HUDEP-2 (cell line): ENCODE measurements at regions not wholly inside any gene's neighbourhood (a gene's known extent, or its start where the extent isn't known, plus 50 kb on each side); places are given as distances from the start of the nearest gene placed in this dataset.

Experiments used
- DNase-seq, 76 experiments: peaks; one replicate each; lab custom pipeline; 2025; ENCODE audit not compliant: unreplicated experiment in 76 of 76; lab: John Stamatoyannopoulos, UW

DNA sequence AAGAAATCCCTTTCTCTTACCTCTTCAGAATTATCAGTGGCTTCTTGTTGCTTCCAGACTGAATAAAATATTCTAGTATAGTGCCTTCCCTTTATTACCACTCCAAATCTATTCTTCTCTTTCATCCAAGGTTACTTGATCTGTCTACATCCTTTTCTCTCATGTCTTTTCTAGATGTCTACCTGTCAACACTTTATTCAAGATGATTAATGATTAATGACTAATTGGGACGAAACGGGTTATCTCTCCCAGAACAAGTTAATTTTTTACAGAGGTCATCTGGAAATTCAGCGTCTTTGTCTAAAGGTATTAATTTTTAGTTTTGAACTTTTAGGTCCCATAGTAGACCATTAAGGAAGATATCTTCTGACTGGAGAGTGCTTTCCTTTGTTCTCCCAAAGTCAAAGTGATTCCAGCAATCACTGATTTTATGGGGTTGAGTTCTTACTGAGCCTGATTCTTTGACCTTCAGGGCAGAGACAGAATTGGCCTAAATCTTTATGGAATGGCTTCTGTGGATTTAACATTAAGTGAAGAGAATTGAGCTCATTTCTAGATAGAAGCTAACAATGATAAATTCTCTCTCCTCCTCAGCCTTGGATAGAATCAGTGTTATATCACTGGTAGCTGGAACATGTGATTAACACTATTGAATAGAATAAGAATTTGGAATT lies 335.4 kb upstream of the TEX13C start:
- DNase-seq = no peak

DNA sequence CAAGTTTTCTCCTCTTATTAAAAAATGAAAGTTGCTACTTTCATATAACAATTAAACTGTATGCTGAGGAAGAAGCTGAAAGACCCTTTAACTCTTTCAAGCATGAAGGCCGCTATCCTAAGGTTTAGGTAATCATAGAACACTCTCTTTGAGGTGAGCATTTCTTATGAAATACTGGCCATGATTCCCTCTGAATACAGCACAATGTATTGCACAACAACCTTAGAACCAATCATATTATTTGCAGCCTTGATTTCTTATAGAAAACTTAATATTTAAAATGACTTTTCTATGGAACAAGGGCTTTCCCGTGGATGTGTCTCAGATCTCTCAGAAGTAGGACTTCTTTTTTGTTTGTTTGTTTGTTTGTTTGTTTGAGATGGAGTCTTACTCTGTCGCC lies 333.4 kb upstream of the TEX13C start:
- no peak for DNase-seq

DNA sequence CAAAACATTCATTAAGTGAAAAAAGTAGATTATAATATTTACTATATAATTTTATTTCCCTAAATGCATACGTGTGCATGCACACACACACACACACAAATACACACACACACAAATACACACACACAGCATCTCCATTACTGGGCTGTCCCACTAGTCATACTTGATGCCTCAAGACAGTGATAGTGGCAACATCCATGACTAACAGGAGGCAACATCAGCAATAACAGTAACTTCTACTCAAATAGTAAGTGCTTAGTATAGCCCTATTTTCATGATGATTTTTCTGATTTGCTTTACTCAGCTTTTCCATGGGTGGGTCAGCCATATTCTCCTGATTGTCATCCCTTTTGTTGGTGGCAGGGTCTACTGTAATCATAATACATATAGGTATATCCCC lies 325.9 kb upstream of the TEX13C start:
- DNase-seq = no peak

DNA sequence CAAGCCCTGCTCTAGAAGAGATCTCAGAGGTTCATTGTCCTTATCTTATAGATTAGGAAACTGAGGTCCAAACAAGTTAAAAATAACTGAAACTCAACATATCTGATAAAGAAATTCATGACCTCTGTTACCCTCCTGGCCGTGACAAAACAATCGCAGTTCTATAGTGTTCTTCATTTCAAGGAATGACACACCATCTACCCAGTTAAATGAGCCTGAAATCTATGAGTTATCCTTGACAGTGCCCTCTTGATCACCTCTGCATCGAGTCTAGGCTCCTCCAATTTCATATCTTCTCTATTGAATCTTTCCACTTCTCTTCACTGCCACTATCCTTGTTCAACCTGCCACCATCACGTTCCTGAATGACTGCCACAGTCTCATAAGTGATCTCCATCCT lies 325.3 kb upstream of the TEX13C start:
- no peak for DNase-seq

DNA sequence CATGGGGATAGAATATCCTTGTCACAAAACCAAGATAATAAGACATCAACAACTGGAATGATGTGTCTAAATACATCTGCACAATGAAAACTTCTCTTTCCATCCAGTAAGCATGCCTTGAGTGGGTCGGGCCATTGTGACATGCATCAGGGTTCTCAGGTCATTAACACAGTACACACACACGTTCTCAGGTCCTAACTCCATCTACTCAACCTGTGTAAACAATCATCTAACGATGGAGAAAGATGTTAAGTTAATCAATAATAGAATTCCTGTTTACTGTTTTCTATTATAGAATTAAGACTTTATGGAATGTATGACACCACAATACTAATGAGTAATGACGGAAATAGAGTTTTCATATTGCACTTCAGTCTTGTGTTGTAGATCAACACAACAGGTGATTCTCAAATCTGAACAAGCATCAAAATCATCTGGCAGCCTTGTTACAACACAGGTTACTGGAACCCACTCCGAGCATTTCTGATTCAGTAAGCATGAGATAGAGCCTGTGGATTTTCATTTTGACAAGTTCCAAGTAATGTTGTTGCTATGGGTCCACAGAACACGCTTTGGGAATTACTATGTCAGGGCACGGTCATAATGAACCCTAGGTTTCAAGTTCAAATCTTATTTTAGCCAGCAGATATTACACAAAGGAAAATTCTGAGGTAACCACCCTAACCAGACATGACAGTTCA lies 315.8 kb upstream of the TEX13C start:
- DNase-seq = no peak

DNA sequence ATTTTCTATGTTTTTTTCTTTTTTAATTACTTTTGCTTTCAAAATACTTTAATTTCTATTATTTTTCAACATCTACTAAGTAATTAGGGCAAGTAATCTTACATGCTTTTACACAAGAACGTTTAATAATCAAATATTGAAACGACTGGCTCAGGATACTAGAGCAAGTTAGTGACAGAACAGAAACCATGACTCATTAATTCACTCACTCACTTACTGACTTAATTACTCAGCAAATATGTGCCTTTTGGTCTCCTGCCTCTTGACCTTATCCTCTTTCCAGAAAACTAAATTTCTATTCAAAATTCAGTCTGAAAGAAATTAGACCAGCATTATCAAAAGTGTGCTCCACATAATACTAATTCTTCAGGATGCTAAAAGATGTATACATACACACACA lies 314.9 kb upstream of the TEX13C start:
- no peak for DNase-seq

DNA sequence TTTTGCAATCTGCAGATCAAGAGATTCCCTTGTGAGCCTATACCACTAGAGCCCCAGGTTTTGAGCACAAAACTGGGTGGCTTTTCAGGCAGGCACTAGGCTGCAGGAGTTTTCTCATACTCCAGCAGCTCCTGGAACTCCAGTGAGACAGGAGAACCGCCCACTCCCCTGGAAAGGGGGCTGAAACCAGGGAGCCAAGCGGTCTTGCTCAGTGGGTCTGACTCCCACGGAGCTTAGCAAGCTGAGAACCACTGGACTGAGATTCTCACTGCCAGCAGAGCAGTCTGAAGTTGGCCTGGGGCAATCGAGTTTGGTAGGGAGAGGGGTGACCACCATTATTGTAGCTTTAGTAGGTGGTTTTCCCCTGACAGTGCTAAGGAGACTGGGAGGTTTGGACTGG lies 313.8 kb upstream of the TEX13C start:
- no peak for DNase-seq

DNA sequence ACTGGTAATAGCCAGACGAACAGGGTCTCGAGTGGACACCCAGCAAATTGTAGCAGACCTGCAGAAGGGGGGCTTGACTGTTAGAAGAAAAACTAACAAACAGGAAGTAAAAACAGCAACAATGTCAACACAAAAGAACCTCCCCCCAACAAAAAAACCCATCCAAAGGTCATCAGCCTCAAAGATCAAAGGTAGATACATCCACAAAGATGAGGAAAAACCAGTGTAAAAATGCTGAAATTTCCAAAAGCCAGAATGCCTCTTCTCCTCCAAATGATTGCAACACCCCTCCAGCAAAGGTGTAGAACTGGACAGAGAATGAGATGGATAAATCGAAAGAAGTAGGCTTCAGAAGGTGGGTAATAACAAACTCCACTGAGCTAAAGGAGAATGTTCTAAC lies 313.0 kb upstream of the TEX13C start:
- no peak for DNase-seq

DNA sequence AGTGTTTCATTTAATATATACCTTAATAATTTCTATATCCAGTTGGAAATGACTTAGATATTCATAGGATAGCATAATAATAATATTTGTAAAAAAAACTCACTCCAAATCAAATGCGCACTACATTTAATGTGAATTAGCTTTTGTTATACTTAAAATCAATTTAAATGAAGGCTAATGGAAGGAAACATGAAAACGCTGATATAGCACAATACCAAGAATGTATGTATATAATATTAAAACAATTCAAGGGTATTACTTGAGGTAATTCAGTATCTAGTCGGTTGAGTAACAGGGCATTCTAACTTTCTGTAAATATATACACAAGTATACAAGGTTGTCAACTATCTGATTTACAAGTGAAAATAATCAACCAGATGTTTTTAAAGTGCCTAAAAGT lies 307.1 kb upstream of the TEX13C start:
- no peak for DNase-seq

DNA sequence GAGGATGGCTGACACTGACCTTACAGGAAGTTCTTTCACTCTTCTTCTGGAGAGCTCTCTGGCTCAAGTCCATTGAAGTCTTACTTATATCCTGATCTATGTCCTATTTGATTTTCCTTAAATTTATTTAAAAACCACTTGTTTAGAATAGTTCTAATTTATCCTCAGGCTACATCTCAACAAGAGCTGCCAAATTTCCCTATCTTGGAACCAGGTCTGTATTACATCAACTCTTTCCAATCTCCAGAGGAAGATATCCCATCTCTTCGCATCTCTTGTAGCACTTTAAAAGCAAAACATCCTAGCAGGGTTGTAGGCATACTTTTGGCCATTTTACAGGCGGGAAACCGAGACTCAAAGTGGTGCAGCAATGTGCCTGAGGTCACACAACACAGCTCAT lies 290.5 kb upstream of the TEX13C start:
- no peak for DNase-seq
